Spleen (tissue), 11 donors: ENCODE measurements at regions not wholly inside any gene's neighbourhood (a gene's known extent, or its start where the extent isn't known, plus 50 kb on each side); places are given as distances from the start of the nearest gene placed in this dataset.

Experiments used
- DNase-seq: peaks from one replicate; pipeline ENCODE4 v3.0.0-alpha.2; 2020
- H3K27ac ChIP-seq, 8 donors: fragments of 200-600 bp; sonication (generic) in 7 of 8; 1 replicate in 4 of 8; 2 replicates in 4 of 8; pipeline versions ENCODE4 v1.5.0 to v1.8.0; 2016 to 2021; ENCODE audit warnings: inconsistent platforms in 4 of 8, mild to moderate bottlenecking in 4 of 8, moderate library complexity in 1 of 8
- H3K27me3 ChIP-seq, 7 donors: fragments of 200-600 bp; sonication (generic) in 6 of 7; replicated peaks in 1 of 7; 1 replicate in 4 of 7; 2 replicates in 3 of 7; pipeline versions ENCODE4 v1.5.0 to v1.8.0; 2016 to 2021; ENCODE audit warnings: inconsistent platforms in 3 of 7, mild to moderate bottlenecking in 1 of 7
- H3K36me3 ChIP-seq, 6 donors: fragments of 200-600 bp; sonication (generic) in 5 of 6; 1 replicate in 4 of 6; 2 replicates in 2 of 6; pipeline versions ENCODE4 v1.5.0 to v1.8.0; 2016 to 2021; ENCODE audit warnings: inconsistent platforms in 2 of 6
- H3K4me1 ChIP-seq, 6 donors: fragments of 200-600 bp; sonication (generic) in 5 of 6; 1 replicate in 3 of 6; 2 replicates in 3 of 6; pipeline versions ENCODE4 v1.5.0 to v1.8.0; 2016 to 2021; ENCODE audit warnings: inconsistent platforms in 3 of 6
- H3K4me3 ChIP-seq, 8 donors: fragments of 200-600 bp; sonication (generic) in 7 of 8; 1 replicate in 4 of 8; 2 replicates in 4 of 8; pipeline versions ENCODE4 v1.5.0 to v1.8.0; 2016 to 2021; ENCODE audit warnings: inconsistent platforms in 4 of 8, mild to moderate bottlenecking in 4 of 8, moderate library complexity in 2 of 8
- H3K9me3 ChIP-seq, 8 donors: fragments of 200-600 bp; sonication (generic) in 7 of 8; 1 replicate in 4 of 8; 2 replicates in 4 of 8; pipeline versions ENCODE4 v1.5.0 to v1.8.0; 2016 to 2021; ENCODE audit warnings: inconsistent platforms in 4 of 8
- CTCF ChIP-seq, 11 experiments: fragments of 200-600 bp in 7 of 11; fragments of 450-650 bp in 4 of 11; sonication (generic) in 4 of 11; IDR thresholded peaks in 8 of 11; conservative IDR thresholded peaks in 3 of 11; 1 replicate in 7 of 11; 2 replicates in 4 of 11; pipeline versions ENCODE4 v1.4.0 to v1.8.0; 2016 to 2021; ENCODE audit warnings: antibody characterized with exemption in 11 of 11, inconsistent platforms in 4 of 11, mild to moderate bottlenecking in 1 of 11
- POLR2A ChIP-seq, 3 donors: fragments of 450-650 bp; IDR thresholded peaks; one replicate each; pipeline ENCODE4 v1.5.1; 2017; ENCODE audit warnings: antibody characterized with exemption in 3 of 3, mild to moderate bottlenecking in 1 of 3
- POLR2AphosphoS5 ChIP-seq, 3 donors: sonication (generic); formaldehyde crosslinking; IDR thresholded peaks; one replicate each; pipeline ENCODE4 v1.5.1; 2017; ENCODE audit warnings: antibody characterized with exemption in 3 of 3
- WGBS, 5 donors: extraction: QIAGEN DNeasy Blood & Tissue Kit in 3 of 5; methylation state at CpG; one replicate each; pipeline versions ENCODE4 v1.1.5 to v1.1.7; 2013 to 2018; 5-methylcytosine and 5-hydroxymethylcytosine counted together
- intact Hi-C: fragments of 100-400 bp; cut with DNase I; formaldehyde crosslinking; loops from one replicate; pipeline ENCODE4 v1.15.0; 2023; ENCODE audit warnings: low total_unique reads
- donor health status: healthy with polysubstance abuse.
- donor health status: DM: no; HTN: no; CAD: no; lungs with moderate emphysema.
- donor health status: DM: no; HTN: no; CAD: no.
- donor health status: Bipolar disorder and iron deficiency.
- donor health status: healthy.
- donor health status: DM: no; HTN: no; CAD: no.
- donor health status: DM: yes; HTN: yes; CAD: no.

GRCh38 chr7:23941551-23941950, 231.5 kb downstream of the STK31 start:
- H3K27me3 ChIP-seq, result peaks cover 0 to 13% (median 0%) of the 10 kb centered on the region in 7 donors
- H3K9me3 ChIP-seq, result peaks cover 0 to 25% (median 11%) of the 10 kb centered on the region in 8 donors
- no peaks in the 10 kb centered on the region for H3K4me1 ChIP-seq
- no peak overlapping the region for H3K27ac ChIP-seq
- H3K4me3 ChIP-seq, result no peak overlapping the region
- intact Hi-C loops, result no loop called here
- TF ChIP-seq CTCF (IDR thresholded peaks at IDR 0.05 in 8 of 11, conservative IDR thresholded peaks at IDR 0.05 in 3 of 11) (no peak), POLR2A (IDR thresholded peaks at IDR 0.05) (no peak), POLR2AphosphoS5 (IDR thresholded peaks at IDR 0.05) (no peak)
- DNase-seq, result no peak
- no peaks in the 10 kb centered on the region for H3K36me3 ChIP-seq
- WGBS, 5 donors, result 85 to 92% (median 88%) methylated on average over 1 of the region's 1 CpG

- intact Hi-C loops, result no loop called here
- DNase-seq, result no peak
- 93 to 99% (median 96%) methylated on average over 2 of the region's 2 CpGs for WGBS, 5 donors
- no peak overlapping the region for H3K27ac ChIP-seq
- no peaks in the 10 kb centered on the region for H3K36me3 ChIP-seq
- H3K4me1 ChIP-seq, result no peaks in the 10 kb centered on the region
- H3K27me3 ChIP-seq, result peaks cover 0 to 13% (median 0%) of the 10 kb centered on the region in 7 donors
- TF ChIP-seq POLR2AphosphoS5 (IDR thresholded peaks at IDR 0.05) (no peak), POLR2A (IDR thresholded peaks at IDR 0.05) (no peak), CTCF (IDR thresholded peaks at IDR 0.05 in 8 of 11, conservative IDR thresholded peaks at IDR 0.05 in 3 of 11) (no peak)
- H3K9me3 ChIP-seq, result peaks cover 0 to 30% (median 14%) of the 10 kb centered on the region in 8 donors
- no peak overlapping the region for H3K4me3 ChIP-seq
Measured at GRCh38 chr7:23942032-23942431, 232.0 kb downstream of the STK31 start.

- H3K27me3 ChIP-seq, result peaks cover 0 to 13% (median 0%) of the 10 kb centered on the region in 7 donors
Measured at GRCh38 chr7:23944131-23944530, 234.1 kb downstream of the STK31 start.

GRCh38 chr7:23945472-23945871, 235.5 kb downstream of the STK31 start:
- no peak overlapping the region for H3K27ac ChIP-seq
- no peaks in the 10 kb centered on the region for H3K4me1 ChIP-seq
- H3K9me3 ChIP-seq, result peaks cover 0 to 32% (median 14%) of the 10 kb centered on the region in 8 donors
- H3K4me3 ChIP-seq, result no peak overlapping the region
- intact Hi-C loops, result no loop called here
- TF ChIP-seq CTCF (IDR thresholded peaks at IDR 0.05 in 8 of 11, conservative IDR thresholded peaks at IDR 0.05 in 3 of 11), result no peak
- TF ChIP-seq POLR2A (IDR thresholded peaks at IDR 0.05), result no peak
- TF ChIP-seq POLR2AphosphoS5 (IDR thresholded peaks at IDR 0.05), result no peak
- peaks cover 0 to 13% (median 0%) of the 10 kb centered on the region in 7 donors for H3K27me3 ChIP-seq
- DNase-seq, result no peak
- no peaks in the 10 kb centered on the region for H3K36me3 ChIP-seq

More at GRCh38 chr7:23944131-23944530, 234.1 kb downstream of the STK31 start:
- Histone ChIP-seq H3K4me1 (no peaks in the 10 kb centered on the region), H3K36me3 (no peaks in the 10 kb centered on the region), H3K9me3 (peaks cover 0 to 32% (median 14%) of the 10 kb centered on the region in 8 donors), H3K27ac (no peak overlapping the region), H3K4me3 (no peak overlapping the region)
- TF ChIP-seq POLR2A (IDR thresholded peaks at IDR 0.05) (no peak), POLR2AphosphoS5 (IDR thresholded peaks at IDR 0.05) (no peak), CTCF (IDR thresholded peaks at IDR 0.05 in 8 of 11, conservative IDR thresholded peaks at IDR 0.05 in 3 of 11) (no peak)
- DNase-seq, result no peak
- 83 to 100% (median 96%) methylated on average over 2 of the region's 2 CpGs for WGBS, 5 donors
- intact Hi-C loops, result no loop called here
